ENCODE measurements at regions not wholly inside any gene's neighbourhood (a gene's known extent, or its start where the extent isn't known, plus 50 kb on each side); places are given as distances from the start of the nearest gene placed in this dataset.

DNA sequence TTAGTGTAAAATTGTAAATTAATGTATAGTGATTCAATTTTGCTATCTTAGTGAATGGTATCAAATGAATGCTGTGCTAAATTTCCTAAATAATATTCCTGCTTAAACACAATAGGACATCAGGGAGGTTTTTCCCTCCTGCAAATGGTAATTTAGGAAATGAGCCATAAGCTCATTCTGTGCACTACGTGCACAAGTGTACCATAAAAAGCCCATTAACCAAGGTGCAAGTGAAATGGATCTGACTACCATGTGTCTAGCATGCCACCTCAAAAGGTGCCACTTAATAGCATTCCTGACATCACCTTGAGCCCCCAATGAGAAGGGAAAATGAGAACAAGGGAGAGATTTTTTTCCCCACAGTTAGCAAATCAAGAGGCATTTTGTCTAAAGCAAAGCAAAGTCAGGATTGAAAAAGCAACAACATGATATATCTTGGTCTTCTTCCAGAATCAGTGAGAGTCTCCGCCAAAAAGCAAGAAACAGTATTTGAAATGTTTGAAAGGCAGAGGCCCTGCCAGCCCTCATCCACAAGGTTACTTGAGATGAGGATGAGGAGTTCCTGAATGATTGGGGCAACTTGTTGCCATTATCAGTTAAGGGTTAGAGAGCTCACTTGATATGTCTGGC, 334.2 kb upstream of the RSPO3 start:
- DNase-seq = no peak
- H3K36me3 ChIP-seq = no peaks in the 10 kb centered on the region
- H3K27ac ChIP-seq = no peak overlapping the region
- H3K4me1 ChIP-seq = no peaks in the 10 kb centered on the region
- TF ChIP-seq, protein P1, sequence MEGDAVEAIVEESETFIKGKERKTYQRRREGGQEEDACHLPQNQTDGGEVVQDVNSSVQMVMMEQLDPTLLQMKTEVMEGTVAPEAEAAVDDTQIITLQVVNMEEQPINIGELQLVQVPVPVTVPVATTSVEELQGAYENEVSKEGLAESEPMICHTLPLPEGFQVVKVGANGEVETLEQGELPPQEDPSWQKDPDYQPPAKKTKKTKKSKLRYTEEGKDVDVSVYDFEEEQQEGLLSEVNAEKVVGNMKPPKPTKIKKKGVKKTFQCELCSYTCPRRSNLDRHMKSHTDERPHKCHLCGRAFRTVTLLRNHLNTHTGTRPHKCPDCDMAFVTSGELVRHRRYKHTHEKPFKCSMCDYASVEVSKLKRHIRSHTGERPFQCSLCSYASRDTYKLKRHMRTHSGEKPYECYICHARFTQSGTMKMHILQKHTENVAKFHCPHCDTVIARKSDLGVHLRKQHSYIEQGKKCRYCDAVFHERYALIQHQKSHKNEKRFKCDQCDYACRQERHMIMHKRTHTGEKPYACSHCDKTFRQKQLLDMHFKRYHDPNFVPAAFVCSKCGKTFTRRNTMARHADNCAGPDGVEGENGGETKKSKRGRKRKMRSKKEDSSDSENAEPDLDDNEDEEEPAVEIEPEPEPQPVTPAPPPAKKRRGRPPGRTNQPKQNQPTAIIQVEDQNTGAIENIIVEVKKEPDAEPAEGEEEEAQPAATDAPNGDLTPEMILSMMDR (IDR thresholded peaks at IDR 0.05) = no peak
- no peak for TF ChIP-seq POLR2A (IDR thresholded peaks at IDR 0.05)
- no peak overlapping the region for H3K4me3 ChIP-seq
- H3K27me3 ChIP-seq = no peaks in the 10 kb centered on the region
- no peaks in the 10 kb centered on the region for H3K9me3 ChIP-seq

DNA sequence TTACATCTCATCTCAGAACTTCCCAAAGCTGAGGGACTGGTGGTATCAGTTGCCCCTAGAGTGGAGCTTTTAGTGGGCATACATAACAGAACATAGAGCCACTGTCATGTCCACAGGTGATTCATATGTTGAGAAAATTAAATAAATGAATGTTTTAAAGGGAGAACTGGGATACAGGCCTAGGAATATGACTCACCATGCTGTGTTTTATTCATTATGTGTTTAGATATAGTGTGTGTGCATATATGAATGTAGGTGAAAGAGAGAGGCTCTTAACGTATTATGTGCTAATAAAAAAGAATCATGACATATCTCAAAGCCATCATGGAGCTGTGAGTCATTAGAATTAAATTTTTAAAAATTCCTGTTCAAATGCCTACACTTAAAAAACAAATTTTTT, 332.2 kb upstream of the RSPO3 start:
- no peak overlapping the region for H3K27ac ChIP-seq
- no peaks in the 10 kb centered on the region for H3K36me3 ChIP-seq
- TF ChIP-seq, protein P1 (IDR thresholded peaks at IDR 0.05) = no peak
- no peak for DNase-seq
- H3K27me3 ChIP-seq = no peaks in the 10 kb centered on the region
- no peaks in the 10 kb centered on the region for H3K9me3 ChIP-seq
- no peak overlapping the region for H3K4me3 ChIP-seq
- H3K4me1 ChIP-seq = no peaks in the 10 kb centered on the region

GRCh38 chr6:126787635-126788034, 330.8 kb upstream of the RSPO3 start:
- Histone ChIP-seq H3K4me1 (no peaks in the 10 kb centered on the region), H3K4me3 (no peak overlapping the region), H3K36me3 (no peaks in the 10 kb centered on the region), H3K9me3 (no peaks in the 10 kb centered on the region), H3K27ac (no peak overlapping the region), H3K27me3 (no peaks in the 10 kb centered on the region)
- no peak for DNase-seq
- TF ChIP-seq, protein P1 (IDR thresholded peaks at IDR 0.05) = no peak
- TF ChIP-seq POLR2A (IDR thresholded peaks at IDR 0.05) = no peak

DNA sequence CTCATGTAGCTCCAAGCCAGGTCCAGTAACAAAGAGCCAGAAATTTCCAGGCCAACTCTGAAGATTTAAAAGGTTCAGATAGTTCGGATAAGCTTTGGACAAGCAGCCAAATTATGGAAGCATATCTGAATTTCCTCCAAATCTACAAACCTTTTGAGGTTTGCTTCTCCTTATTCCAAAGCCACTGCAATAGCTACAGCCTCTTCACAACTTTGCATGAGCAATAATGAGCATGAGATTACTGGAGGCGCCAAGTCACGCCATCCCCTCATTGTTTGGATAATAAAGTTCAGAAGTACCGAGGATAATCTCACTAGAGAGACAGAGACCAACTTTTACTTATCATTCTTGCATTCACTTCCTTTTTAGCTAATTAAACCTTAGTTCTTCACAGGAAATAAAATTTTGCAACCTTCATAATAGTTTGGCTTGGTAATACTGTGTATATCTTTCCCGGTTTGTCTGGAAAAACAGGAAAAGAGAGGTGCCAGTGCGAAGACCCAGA, 329.6 kb upstream of the RSPO3 start:
- Histone ChIP-seq H3K9me3 (no peaks in the 10 kb centered on the region), H3K27me3 (no peaks in the 10 kb centered on the region), H3K27ac (no peak overlapping the region), H3K36me3 (no peaks in the 10 kb centered on the region), H3K4me3 (no peak overlapping the region), H3K4me1 (no peaks in the 10 kb centered on the region)
- DNase-seq = no peak
- TF ChIP-seq POLR2A (IDR thresholded peaks at IDR 0.05) = no peak
- TF ChIP-seq, protein P1 (IDR thresholded peaks at IDR 0.05) = no peak

- Histone ChIP-seq H3K4me3 (no peak overlapping the region), H3K9me3 (no peaks in the 10 kb centered on the region), H3K36me3 (no peaks in the 10 kb centered on the region), H3K27ac (no peak overlapping the region), H3K27me3 (no peaks in the 10 kb centered on the region), H3K4me1 (no peaks in the 10 kb centered on the region)
- no peak for TF ChIP-seq POLR2A (IDR thresholded peaks at IDR 0.05)
- TF ChIP-seq, protein P1 (IDR thresholded peaks at IDR 0.05) = no peak
- no peak for DNase-seq
Observed at GRCh38 chr6:126792340-126793085, 326.0 kb upstream of the RSPO3 start.
